ENCODE measurements at regions not wholly inside any gene's neighbourhood (a gene's known extent, or its start where the extent isn't known, plus 50 kb on each side); places are given as distances from the start of the nearest gene placed in this dataset.

GRCh38 chr7:94067047-94067446 is 62.9 kb upstream of the BET1 start:
- Histone ChIP-seq H2BK15ac (ENCODE audit: low read length) (no peak overlapping the region), H3K27ac (ENCODE audit: low read depth, low read length) (no peak overlapping the region), H3K4me2 (ENCODE audit: insufficient read depth in 1 of 2, low read depth in 2 of 2, low read length in 2 of 2) (no peak overlapping the region), H4K8ac (ENCODE audit: extremely low read depth, insufficient read depth, low read length) (no peak overlapping the region), H2AFZ (ENCODE audit: low read length) (no peak overlapping the region), H3K27me3 (replicated peaks in 1 of 4; ENCODE audit: control insufficient read depth in 3 of 4, extremely low read depth in 1 of 4, insufficient read depth in 3 of 4, low read length in 3 of 4) (no peaks in the 10 kb centered on the region), H3K9me3 (ENCODE audit: insufficient read depth in 2 of 2, low read depth in 1 of 2, low read length in 1 of 2) (no peaks in the 10 kb centered on the region), H3K79me2 (ENCODE audit: control insufficient read depth in 1 of 2, insufficient read depth in 2 of 2, low read length in 2 of 2) (no peaks in the 10 kb centered on the region), H3K36me3 (ENCODE audit: control insufficient read depth in 2 of 4, insufficient read depth in 4 of 4, low read length in 3 of 4) (no peaks in the 10 kb centered on the region), H2BK120ac (replicated peaks; ENCODE audit: low read depth, low read length) (no peak overlapping the region), H4K20me1 (replicated peaks in 1 of 2; ENCODE audit: control insufficient read depth in 1 of 2, insufficient read depth in 2 of 2, low read length in 2 of 2) (peaks cover 0 to 1% of the 10 kb centered on the region in 2 experiments), H4K91ac (replicated peaks; ENCODE audit: insufficient read length, low read length) (no peak overlapping the region), H3K9ac (replicated peaks in 1 of 4; ENCODE audit: extremely low read depth in 1 of 4, low read depth in 3 of 4, low read length in 3 of 4) (no peak overlapping the region), H2AK5ac (ENCODE audit: low read depth, low read length) (no peak overlapping the region), H3K14ac (ENCODE audit: insufficient read length) (no peak overlapping the region), H3K23ac (ENCODE audit: insufficient read length) (no peak overlapping the region), H3K4me1 (replicated peaks in 1 of 4; ENCODE audit: control insufficient read depth in 3 of 4, insufficient read depth in 4 of 4, low read length in 3 of 4) (no peaks in the 10 kb centered on the region), H3K23me2 (ENCODE audit: low read depth, low read length) (no peaks in the 10 kb centered on the region; the same call in 1 of the 2 replicates), H2BK12ac (ENCODE audit: low read depth, low read length) (no peak overlapping the region), H3K79me1 (ENCODE audit: low read depth, low read length) (no peaks in the 10 kb centered on the region), H4K5ac (ENCODE audit: insufficient read length, low read depth, low read length) (no peak overlapping the region), H2BK20ac (ENCODE audit: low read length) (no peak overlapping the region), H3K4ac (replicated peaks; ENCODE audit: insufficient read length, low read depth, low read length) (no peak overlapping the region), H3K56ac (replicated peaks; ENCODE audit: insufficient read length, low read depth, low read length) (no peak overlapping the region), H3K4me3 (ENCODE audit: extremely low read depth in 1 of 4, insufficient read depth in 2 of 4, low read depth in 3 of 4, low read length in 4 of 4) (no peak overlapping the region), H3K18ac (ENCODE audit: extremely low read depth, low read length) (no peak overlapping the region), H2BK5ac (ENCODE audit: low read depth, low read length) (no peak overlapping the region)
- DNase-seq (ENCODE audit: low read depth in 1 of 2, low spot score in 2 of 2): no peak
- CTCF ChIA-PET (ENCODE audit: partially characterized antibody): interaction anchor here (0.7 to 2.1 kb wide), 3 partner anchors 16 to 445 kb away, joined by 3 to 5 read pairs (median 4); no protein-coding TSS in a partner anchor
- TF ChIP-seq RAD21 (IDR thresholded peaks at IDR 0.05 in 1 of 2, conservative IDR thresholded peaks at IDR 0.05 in 1 of 2; ENCODE audit: low read depth in 2 of 2, low read length in 2 of 2) (no peak), ASH2L (IDR thresholded peaks at IDR 0.05; ENCODE audit: low read length) (no peak), CHD2 (IDR thresholded peaks at IDR 0.05; ENCODE audit: low read length) (no peak)
- no peak for FAIRE-seq
- WGBS, 2 experiments (ENCODE audit: extremely low coverage in 1 of 2, insufficient coverage in 1 of 2, insufficient read length in 1 of 2, insufficient replicate concordance in 2 of 2, low coverage in 1 of 2, low lambda C conversion rate in 2 of 2, missing lambda C conversion rate in 1 of 2): 95% methylated on average over 1 of the region's 1 CpG; no CpG with 5 or more reads in 1 of the 2 experiments
- POLR2A ChIA-PET (ENCODE audit: partially characterized antibody): no interaction called here

Measured in H1 (cell line).